ENCODE measurements at regions not wholly inside any gene's neighbourhood (a gene's known extent, or its start where the extent isn't known, plus 50 kb on each side); places are given as distances from the start of the nearest gene placed in this dataset.

DNA sequence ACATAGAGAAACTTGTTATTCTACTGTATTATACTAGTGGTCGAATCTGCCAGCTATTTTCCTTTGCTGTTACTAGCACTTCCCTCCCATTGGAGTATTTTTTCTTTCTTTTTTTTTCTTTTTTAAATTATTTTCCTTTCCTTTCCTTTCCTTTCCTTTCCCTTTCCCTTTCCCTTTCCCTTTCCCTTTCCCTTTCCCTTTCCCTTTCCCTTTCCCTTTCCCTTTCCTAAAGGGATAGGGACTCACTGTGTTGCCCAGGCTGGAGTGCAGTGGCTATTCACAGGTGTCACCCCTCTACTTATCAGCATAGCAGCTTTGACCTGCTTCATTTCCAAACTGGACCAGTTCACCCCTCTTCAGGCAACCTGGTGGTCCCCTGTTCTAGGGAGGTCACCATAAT, 212.6 kb upstream of the SP4 start:
- TF ChIP-seq, protein P1, sequence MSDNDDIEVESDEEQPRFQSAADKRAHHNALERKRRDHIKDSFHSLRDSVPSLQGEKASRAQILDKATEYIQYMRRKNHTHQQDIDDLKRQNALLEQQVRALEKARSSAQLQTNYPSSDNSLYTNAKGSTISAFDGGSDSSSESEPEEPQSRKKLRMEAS (IDR thresholded peaks at IDR 0.05) = no peak
- TF ChIP-seq ZBTB7A (IDR thresholded peaks at IDR 0.05; ENCODE audit: low read depth) = no peak
- no peak for TF ChIP-seq YY1 (IDR thresholded peaks at IDR 0.05; ENCODE audit: low read depth)
- TF ChIP-seq, protein P2, sequence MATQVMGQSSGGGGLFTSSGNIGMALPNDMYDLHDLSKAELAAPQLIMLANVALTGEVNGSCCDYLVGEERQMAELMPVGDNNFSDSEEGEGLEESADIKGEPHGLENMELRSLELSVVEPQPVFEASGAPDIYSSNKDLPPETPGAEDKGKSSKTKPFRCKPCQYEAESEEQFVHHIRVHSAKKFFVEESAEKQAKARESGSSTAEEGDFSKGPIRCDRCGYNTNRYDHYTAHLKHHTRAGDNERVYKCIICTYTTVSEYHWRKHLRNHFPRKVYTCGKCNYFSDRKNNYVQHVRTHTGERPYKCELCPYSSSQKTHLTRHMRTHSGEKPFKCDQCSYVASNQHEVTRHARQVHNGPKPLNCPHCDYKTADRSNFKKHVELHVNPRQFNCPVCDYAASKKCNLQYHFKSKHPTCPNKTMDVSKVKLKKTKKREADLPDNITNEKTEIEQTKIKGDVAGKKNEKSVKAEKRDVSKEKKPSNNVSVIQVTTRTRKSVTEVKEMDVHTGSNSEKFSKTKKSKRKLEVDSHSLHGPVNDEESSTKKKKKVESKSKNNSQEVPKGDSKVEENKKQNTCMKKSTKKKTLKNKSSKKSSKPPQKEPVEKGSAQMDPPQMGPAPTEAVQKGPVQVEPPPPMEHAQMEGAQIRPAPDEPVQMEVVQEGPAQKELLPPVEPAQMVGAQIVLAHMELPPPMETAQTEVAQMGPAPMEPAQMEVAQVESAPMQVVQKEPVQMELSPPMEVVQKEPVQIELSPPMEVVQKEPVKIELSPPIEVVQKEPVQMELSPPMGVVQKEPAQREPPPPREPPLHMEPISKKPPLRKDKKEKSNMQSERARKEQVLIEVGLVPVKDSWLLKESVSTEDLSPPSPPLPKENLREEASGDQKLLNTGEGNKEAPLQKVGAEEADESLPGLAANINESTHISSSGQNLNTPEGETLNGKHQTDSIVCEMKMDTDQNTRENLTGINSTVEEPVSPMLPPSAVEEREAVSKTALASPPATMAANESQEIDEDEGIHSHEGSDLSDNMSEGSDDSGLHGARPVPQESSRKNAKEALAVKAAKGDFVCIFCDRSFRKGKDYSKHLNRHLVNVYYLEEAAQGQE (IDR thresholded peaks at IDR 0.05; ENCODE audit: low read depth) = no peak
- no peak for TF ChIP-seq EP300 (IDR thresholded peaks at IDR 0.05; ENCODE audit: borderline replicate concordance)
- TF ChIP-seq TAF1 (IDR thresholded peaks at IDR 0.05; ENCODE audit: low read depth) = no peak
- no peak for TF ChIP-seq TCF12 (IDR thresholded peaks at IDR 0.05; ENCODE audit: low read depth)

DNA sequence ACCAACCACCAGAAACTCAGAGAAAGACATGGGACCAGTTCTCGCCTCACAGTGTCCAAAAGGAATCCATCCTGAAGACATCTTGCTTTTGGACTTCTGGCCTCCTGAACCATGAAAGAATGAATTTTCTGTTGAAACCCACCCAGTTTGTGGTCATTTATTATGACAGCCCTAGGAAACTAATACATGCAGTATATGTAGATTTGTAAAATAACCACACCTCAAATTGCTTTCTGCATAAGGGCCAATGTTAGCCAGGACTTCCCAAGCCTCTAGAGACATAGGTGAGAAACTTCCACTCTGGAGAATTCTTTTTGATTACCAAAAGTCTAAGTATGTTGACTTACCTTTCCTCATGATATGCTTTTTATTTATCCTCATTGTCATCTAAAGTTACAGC, 210.5 kb upstream of the SP4 start:
- no peak for TF ChIP-seq RAD21 (IDR thresholded peaks at IDR 0.05; ENCODE audit: low read depth)
- TF ChIP-seq TAF1 (IDR thresholded peaks at IDR 0.05; ENCODE audit: low read depth) = no peak
- no peak for TF ChIP-seq EGR1 (IDR thresholded peaks at IDR 0.05)
- TF ChIP-seq, protein P2 (IDR thresholded peaks at IDR 0.05; ENCODE audit: low read depth) = no peak
- TF ChIP-seq EP300 (IDR thresholded peaks at IDR 0.05; ENCODE audit: borderline replicate concordance) = no peak
- no peak for TF ChIP-seq CREB1 (IDR thresholded peaks at IDR 0.05; ENCODE audit: low read depth)
- TF ChIP-seq TCF12 (IDR thresholded peaks at IDR 0.05; ENCODE audit: low read depth) = no peak
- TF ChIP-seq, protein P3, sequence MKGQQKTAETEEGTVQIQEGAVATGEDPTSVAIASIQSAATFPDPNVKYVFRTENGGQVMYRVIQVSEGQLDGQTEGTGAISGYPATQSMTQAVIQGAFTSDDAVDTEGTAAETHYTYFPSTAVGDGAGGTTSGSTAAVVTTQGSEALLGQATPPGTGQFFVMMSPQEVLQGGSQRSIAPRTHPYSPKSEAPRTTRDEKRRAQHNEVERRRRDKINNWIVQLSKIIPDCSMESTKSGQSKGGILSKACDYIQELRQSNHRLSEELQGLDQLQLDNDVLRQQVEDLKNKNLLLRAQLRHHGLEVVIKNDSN (IDR thresholded peaks at IDR 0.05) = no peak
- no peak for TF ChIP-seq YY1 (IDR thresholded peaks at IDR 0.05; ENCODE audit: low read depth)

DNA sequence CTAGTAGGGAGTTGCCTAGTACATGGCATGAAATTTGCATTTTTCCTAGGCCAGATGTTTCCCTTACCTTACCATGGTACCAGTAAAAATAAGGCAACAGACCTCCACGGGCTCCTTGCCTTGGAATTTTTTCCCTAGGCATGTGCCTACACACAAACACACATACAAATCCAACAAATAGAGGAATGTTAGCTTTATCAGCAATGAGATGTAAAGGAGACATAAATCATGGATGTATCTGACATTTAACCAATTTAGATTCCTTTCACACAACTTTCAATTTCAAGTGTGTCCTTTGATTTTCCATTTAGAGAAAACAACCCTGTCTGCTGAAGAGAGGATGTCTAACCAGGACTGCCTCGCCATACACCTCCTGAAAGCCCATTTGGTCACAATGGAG, 209.7 kb upstream of the SP4 start:
- TF ChIP-seq, protein P3 (IDR thresholded peaks at IDR 0.05) = no peak
- no peak for TF ChIP-seq RAD21 (IDR thresholded peaks at IDR 0.05; ENCODE audit: low read depth)
- TF ChIP-seq CREB1 (IDR thresholded peaks at IDR 0.05; ENCODE audit: low read depth) = no peak
- TF ChIP-seq TAF1 (IDR thresholded peaks at IDR 0.05; ENCODE audit: low read depth) = no peak
- TF ChIP-seq, protein P2 (IDR thresholded peaks at IDR 0.05; ENCODE audit: low read depth) = no peak
- no peak for TF ChIP-seq EP300 (IDR thresholded peaks at IDR 0.05; ENCODE audit: borderline replicate concordance)
- no peak for TF ChIP-seq EGR1 (IDR thresholded peaks at IDR 0.05)
- no peak for TF ChIP-seq TCF12 (IDR thresholded peaks at IDR 0.05; ENCODE audit: low read depth)
- no peak for TF ChIP-seq TEAD4 (IDR thresholded peaks at IDR 0.05)
- TF ChIP-seq YY1 (IDR thresholded peaks at IDR 0.05; ENCODE audit: low read depth) = no peak
- no peak for TF ChIP-seq CEBPB (IDR thresholded peaks at IDR 0.05)
- TF ChIP-seq, protein P1 (IDR thresholded peaks at IDR 0.05) = no peak
- TF ChIP-seq NFIC (IDR thresholded peaks at IDR 0.05) = no peak
- no peak for TF ChIP-seq ZBTB7A (IDR thresholded peaks at IDR 0.05; ENCODE audit: low read depth)
- no peak for TF ChIP-seq FOXM1 (IDR thresholded peaks at IDR 0.05; ENCODE audit: borderline replicate concordance, low read depth)

DNA sequence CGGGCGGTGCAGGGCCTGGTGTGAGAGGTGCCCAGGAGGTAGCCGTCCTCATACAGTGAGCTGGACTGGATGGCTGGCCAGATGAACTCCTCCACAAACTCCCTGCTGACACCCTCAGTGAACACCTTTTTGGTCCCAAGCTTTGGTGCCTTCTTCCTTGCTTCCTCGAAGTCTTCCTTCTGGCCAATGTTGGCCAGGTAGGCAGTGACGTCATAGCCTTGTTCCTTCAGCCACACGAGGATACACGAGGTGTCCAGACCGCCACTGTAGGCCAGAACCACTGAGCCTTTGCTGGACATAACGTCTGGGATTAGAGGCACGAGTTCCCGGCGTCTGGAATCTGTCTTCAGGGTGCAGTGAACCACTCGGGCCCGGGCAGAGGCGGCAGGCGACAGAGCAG, 206.8 kb upstream of the SP4 start:
- no peak for TF ChIP-seq CREB1 (IDR thresholded peaks at IDR 0.05; ENCODE audit: low read depth)
- TF ChIP-seq, protein P3 (IDR thresholded peaks at IDR 0.05) = no peak
- no peak for TF ChIP-seq FOXM1 (IDR thresholded peaks at IDR 0.05; ENCODE audit: borderline replicate concordance, low read depth)
- TF ChIP-seq, protein P2 (IDR thresholded peaks at IDR 0.05; ENCODE audit: low read depth) = no peak
- no peak for TF ChIP-seq EP300 (IDR thresholded peaks at IDR 0.05; ENCODE audit: borderline replicate concordance)
- TF ChIP-seq TCF12 (IDR thresholded peaks at IDR 0.05; ENCODE audit: low read depth) = no peak
- TF ChIP-seq TEAD4 (IDR thresholded peaks at IDR 0.05) = no peak
- TF ChIP-seq YY1 (IDR thresholded peaks at IDR 0.05; ENCODE audit: low read depth) = no peak
- no peak for TF ChIP-seq TAF1 (IDR thresholded peaks at IDR 0.05; ENCODE audit: low read depth)
- TF ChIP-seq, protein P1 (IDR thresholded peaks at IDR 0.05) = no peak
